ENCODE measurements at regions not wholly inside any gene's neighbourhood (a gene's known extent, or its start where the extent isn't known, plus 50 kb on each side); places are given as distances from the start of the nearest gene placed in this dataset.

DNA sequence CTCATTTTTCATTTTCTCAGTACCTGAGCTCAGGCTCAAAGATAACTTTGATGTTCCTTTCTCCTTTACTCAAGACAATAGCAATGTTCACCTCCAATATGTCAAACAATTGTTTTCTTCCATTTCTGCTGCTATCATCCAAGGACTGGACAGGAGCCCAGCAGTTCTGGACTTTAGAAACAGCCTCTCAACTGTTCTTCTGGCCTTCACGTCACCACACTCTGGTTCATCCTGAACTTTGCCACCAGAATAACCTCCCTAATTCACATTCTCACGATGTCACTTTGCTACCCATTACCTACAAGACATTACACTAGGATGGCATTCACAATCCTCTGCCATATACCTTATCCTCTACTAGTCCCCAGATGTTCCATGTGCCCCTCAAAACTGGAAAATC, 60.6 kb upstream of the PLEKHG1 start:
- TF ChIP-seq POLR2AphosphoS5 (IDR thresholded peaks at IDR 0.05; ENCODE audit: borderline replicate concordance, low read depth, low read length) = no peak
- TF ChIP-seq EZH2 (IDR thresholded peaks at IDR 0.05) = no peak
- TF ChIP-seq FOXP2 (optimal IDR thresholded peaks at IDR 0.05; ENCODE audit: control extremely low read depth, extremely low read length, insufficient read depth) = no peak
